ENCODE measurements at regions not wholly inside any gene's neighbourhood (a gene's known extent, or its start where the extent isn't known, plus 50 kb on each side); places are given as distances from the start of the nearest gene placed in this dataset.

- Histone ChIP-seq H3K4me1 (ENCODE audit: control insufficient read depth, insufficient read depth, low read length) (peaks cover 48% of the 10 kb centered on the region), H3K9me3 (replicated peaks; ENCODE audit: low read length) (no peaks in the 10 kb centered on the region), H3K4me2 (ENCODE audit: low read length) (no peak overlapping the region), H3K27me3 (ENCODE audit: control insufficient read depth, insufficient read depth, low read length) (no peaks in the 10 kb centered on the region), H3K9ac (ENCODE audit: low read depth, low read length) (no peak overlapping the region), H3K36me3 (ENCODE audit: insufficient read depth, low read length) (no peaks in the 10 kb centered on the region), H3K4me3 (ENCODE audit: low read length) (no peak overlapping the region)
Observed at GRCh38 chr2:224260372-224261020, 141.4 kb downstream of the FAM124B start.

GRCh38 chr2:224259831-224260230, 142.1 kb downstream of the FAM124B start:
- no peak overlapping the region for H3K9ac ChIP-seq (ENCODE audit: low read depth, low read length)
- no peaks in the 10 kb centered on the region for H3K27me3 ChIP-seq (ENCODE audit: control insufficient read depth, insufficient read depth, low read length)
- no peaks in the 10 kb centered on the region for H3K9me3 ChIP-seq (replicated peaks; ENCODE audit: low read length)
- peaks cover 48% of the 10 kb centered on the region for H3K4me1 ChIP-seq (ENCODE audit: control insufficient read depth, insufficient read depth, low read length)
- no peaks in the 10 kb centered on the region for H3K36me3 ChIP-seq (ENCODE audit: insufficient read depth, low read length)
- no peak overlapping the region for H3K4me3 ChIP-seq (ENCODE audit: low read length)
- H3K4me2 ChIP-seq (ENCODE audit: low read length), result no peak overlapping the region

- no peaks in the 10 kb centered on the region for H3K9me3 ChIP-seq (replicated peaks; ENCODE audit: low read length)
- no peak overlapping the region for H3K4me2 ChIP-seq (ENCODE audit: low read length)
- H3K36me3 ChIP-seq (ENCODE audit: insufficient read depth, low read length), result no peaks in the 10 kb centered on the region
- no peaks in the 10 kb centered on the region for H3K27me3 ChIP-seq (ENCODE audit: control insufficient read depth, insufficient read depth, low read length)
- no peak overlapping the region for H3K4me3 ChIP-seq (ENCODE audit: low read length)
- no peak overlapping the region for H3K9ac ChIP-seq (ENCODE audit: low read depth, low read length)
- H3K4me1 ChIP-seq (ENCODE audit: control insufficient read depth, insufficient read depth, low read length), result peaks cover 46% of the 10 kb centered on the region
Observed at GRCh38 chr2:224258059-224258458, 143.8 kb downstream of the FAM124B start.

- H3K4me1 ChIP-seq (ENCODE audit: control insufficient read depth, insufficient read depth, low read length), result peaks cover 44% of the 10 kb centered on the region
- H3K9ac ChIP-seq (ENCODE audit: low read depth, low read length), result no peak overlapping the region
- no peaks in the 10 kb centered on the region for H3K9me3 ChIP-seq (replicated peaks; ENCODE audit: low read length)
- H3K4me3 ChIP-seq (ENCODE audit: low read length), result no peak overlapping the region
- H3K4me2 ChIP-seq (ENCODE audit: low read length), result no peak overlapping the region
- H3K27me3 ChIP-seq (ENCODE audit: control insufficient read depth, insufficient read depth, low read length), result no peaks in the 10 kb centered on the region
- H3K36me3 ChIP-seq (ENCODE audit: insufficient read depth, low read length), result no peaks in the 10 kb centered on the region
Observed at GRCh38 chr2:224257156-224257555, 144.8 kb downstream of the FAM124B start.

- Histone ChIP-seq H3K36me3 (ENCODE audit: insufficient read depth, low read length) (no peaks in the 10 kb centered on the region), H3K4me2 (ENCODE audit: low read length) (no peak overlapping the region), H3K4me3 (ENCODE audit: low read length) (no peak overlapping the region), H3K9ac (ENCODE audit: low read depth, low read length) (no peak overlapping the region), H3K4me1 (ENCODE audit: control insufficient read depth, insufficient read depth, low read length) (peaks cover 42% of the 10 kb centered on the region), H3K9me3 (replicated peaks; ENCODE audit: low read length) (no peaks in the 10 kb centered on the region), H3K27me3 (ENCODE audit: control insufficient read depth, insufficient read depth, low read length) (no peaks in the 10 kb centered on the region)
Observed at GRCh38 chr2:224253464-224253863, 148.4 kb downstream of the FAM124B start.

- no peak overlapping the region for H3K4me3 ChIP-seq (ENCODE audit: low read length)
- no peak overlapping the region for H3K4me2 ChIP-seq (ENCODE audit: low read length)
- no peaks in the 10 kb centered on the region for H3K27me3 ChIP-seq (ENCODE audit: control insufficient read depth, insufficient read depth, low read length)
- no peaks in the 10 kb centered on the region for H3K9me3 ChIP-seq (replicated peaks; ENCODE audit: low read length)
- H3K4me1 ChIP-seq (ENCODE audit: control insufficient read depth, insufficient read depth, low read length), result peaks cover 37% of the 10 kb centered on the region
- H3K36me3 ChIP-seq (ENCODE audit: insufficient read depth, low read length), result no peaks in the 10 kb centered on the region
- H3K9ac ChIP-seq (ENCODE audit: low read depth, low read length), result no peak overlapping the region
Observed at GRCh38 chr2:224252631-224253030, 149.3 kb downstream of the FAM124B start.

- no peak overlapping the region for H3K9ac ChIP-seq (ENCODE audit: low read depth, low read length)
- H3K36me3 ChIP-seq (ENCODE audit: insufficient read depth, low read length), result no peaks in the 10 kb centered on the region
- H3K4me1 ChIP-seq (ENCODE audit: control insufficient read depth, insufficient read depth, low read length), result peaks cover 18% of the 10 kb centered on the region
Observed at GRCh38 chr2:224248944-224249371, 152.9 kb downstream of the FAM124B start.

GRCh38 chr2:224242561-224242960, 159.3 kb downstream of the FAM124B start:
- H3K4me1 ChIP-seq (ENCODE audit: control insufficient read depth, insufficient read depth, low read length), result peaks cover 4% of the 10 kb centered on the region
- H3K9ac ChIP-seq (ENCODE audit: low read depth, low read length), result no peak overlapping the region
- H3K4me3 ChIP-seq (ENCODE audit: low read length), result no peak overlapping the region
- no peaks in the 10 kb centered on the region for H3K27me3 ChIP-seq (ENCODE audit: control insufficient read depth, insufficient read depth, low read length)
- H3K36me3 ChIP-seq (ENCODE audit: insufficient read depth, low read length), result no peaks in the 10 kb centered on the region
- no peaks in the 10 kb centered on the region for H3K9me3 ChIP-seq (replicated peaks; ENCODE audit: low read length)
- no peak overlapping the region for H3K4me2 ChIP-seq (ENCODE audit: low read length)

More at GRCh38 chr2:224248944-224249371, 152.9 kb downstream of the FAM124B start:
- Histone ChIP-seq H3K4me3 (ENCODE audit: low read length) (no peak overlapping the region), H3K9me3 (replicated peaks; ENCODE audit: low read length) (no peaks in the 10 kb centered on the region), H3K4me2 (ENCODE audit: low read length) (no peak overlapping the region), H3K27me3 (ENCODE audit: control insufficient read depth, insufficient read depth, low read length) (no peaks in the 10 kb centered on the region)

- peaks cover 4% of the 10 kb centered on the region for H3K4me1 ChIP-seq (ENCODE audit: control insufficient read depth, insufficient read depth, low read length)
- no peaks in the 10 kb centered on the region for H3K9me3 ChIP-seq (replicated peaks; ENCODE audit: low read length)
- H3K4me3 ChIP-seq (ENCODE audit: low read length), result no peak overlapping the region
- H3K27me3 ChIP-seq (ENCODE audit: control insufficient read depth, insufficient read depth, low read length), result no peaks in the 10 kb centered on the region
- no peak overlapping the region for H3K4me2 ChIP-seq (ENCODE audit: low read length)
- H3K36me3 ChIP-seq (ENCODE audit: insufficient read depth, low read length), result no peaks in the 10 kb centered on the region
- no peak overlapping the region for H3K9ac ChIP-seq (ENCODE audit: low read depth, low read length)
Observed at GRCh38 chr2:224241812-224242211, 160.1 kb downstream of the FAM124B start.

- H3K36me3 ChIP-seq (ENCODE audit: insufficient read depth, low read length), result no peaks in the 10 kb centered on the region
- H3K4me1 ChIP-seq (ENCODE audit: control insufficient read depth, insufficient read depth, low read length), result peaks cover 4% of the 10 kb centered on the region
- no peak overlapping the region for H3K4me2 ChIP-seq (ENCODE audit: low read length)
- H3K9me3 ChIP-seq (replicated peaks; ENCODE audit: low read length), result no peaks in the 10 kb centered on the region
- H3K9ac ChIP-seq (ENCODE audit: low read depth, low read length), result no peak overlapping the region
- H3K4me3 ChIP-seq (ENCODE audit: low read length), result no peak overlapping the region
- H3K27me3 ChIP-seq (ENCODE audit: control insufficient read depth, insufficient read depth, low read length), result no peaks in the 10 kb centered on the region
Observed at GRCh38 chr2:224241001-224241400, 160.9 kb downstream of the FAM124B start.

GRCh38 chr2:224223851-224224555, 177.9 kb downstream of the FAM124B start:
- H3K4me2 ChIP-seq (ENCODE audit: low read length), result no peak overlapping the region
- H3K27me3 ChIP-seq (ENCODE audit: control insufficient read depth, insufficient read depth, low read length), result no peaks in the 10 kb centered on the region
- no peaks in the 10 kb centered on the region for H3K9me3 ChIP-seq (replicated peaks; ENCODE audit: low read length)
- H3K36me3 ChIP-seq (ENCODE audit: insufficient read depth, low read length), result no peaks in the 10 kb centered on the region
- no peak overlapping the region for H3K9ac ChIP-seq (ENCODE audit: low read depth, low read length)
- H3K4me1 ChIP-seq (ENCODE audit: control insufficient read depth, insufficient read depth, low read length), result peaks cover 30% of the 10 kb centered on the region
- H3K4me3 ChIP-seq (ENCODE audit: low read length), result no peak overlapping the region

- no peak overlapping the region for H3K4me2 ChIP-seq (ENCODE audit: low read length)
- H3K9me3 ChIP-seq (replicated peaks; ENCODE audit: low read length), result no peaks in the 10 kb centered on the region
- no peak overlapping the region for H3K9ac ChIP-seq (ENCODE audit: low read depth, low read length)
- H3K4me3 ChIP-seq (ENCODE audit: low read length), result no peak overlapping the region
- H3K27me3 ChIP-seq (ENCODE audit: control insufficient read depth, insufficient read depth, low read length), result no peaks in the 10 kb centered on the region
- H3K36me3 ChIP-seq (ENCODE audit: insufficient read depth, low read length), result no peaks in the 10 kb centered on the region
- peaks cover 36% of the 10 kb centered on the region for H3K4me1 ChIP-seq (ENCODE audit: control insufficient read depth, insufficient read depth, low read length)
Observed at GRCh38 chr2:224222974-224223373, 178.9 kb downstream of the FAM124B start.
